ENCODE measurements at regions not wholly inside any gene's neighbourhood (a gene's known extent, or its start where the extent isn't known, plus 50 kb on each side); places are given as distances from the start of the nearest gene placed in this dataset.

GRCh38 chr2:128549646-128550260 is 231.1 kb upstream of the HS6ST1 start:
- H3K4me3 ChIP-seq (ENCODE audit: control insufficient read depth, low read depth, low read length): no peak overlapping the region
- DNase-seq (ENCODE audit: low read depth): no peak
- no peak for TF ChIP-seq CTCF (IDR thresholded peaks at IDR 0.05; ENCODE audit: control insufficient read depth, insufficient read depth, low read depth, low read length, missing control alignments)

GRCh38 chr2:128550389-128550788 is 231.7 kb upstream of the HS6ST1 start:
- TF ChIP-seq CTCF (IDR thresholded peaks at IDR 0.05; ENCODE audit: control insufficient read depth, insufficient read depth, low read depth, low read length, missing control alignments): no peak
- no peak overlapping the region for H3K4me3 ChIP-seq (ENCODE audit: control insufficient read depth, low read depth, low read length)
- no peak for DNase-seq (ENCODE audit: low read depth)

GRCh38 chr2:128550801-128551416 is 232.2 kb upstream of the HS6ST1 start:
- no peak overlapping the region for H3K4me3 ChIP-seq (ENCODE audit: control insufficient read depth, low read depth, low read length)
- no peak for TF ChIP-seq CTCF (IDR thresholded peaks at IDR 0.05; ENCODE audit: control insufficient read depth, insufficient read depth, low read depth, low read length, missing control alignments)
- DNase-seq (ENCODE audit: low read depth): no peak

- no peak for TF ChIP-seq CTCF (IDR thresholded peaks at IDR 0.05; ENCODE audit: control insufficient read depth, insufficient read depth, low read depth, low read length, missing control alignments)
- no peak for DNase-seq (ENCODE audit: low read depth)
- H3K4me3 ChIP-seq (ENCODE audit: control insufficient read depth, low read depth, low read length): no peak overlapping the region
Observed at GRCh38 chr2:128551435-128551834, 232.8 kb upstream of the HS6ST1 start.

GRCh38 chr2:128552141-128552805 is 233.6 kb upstream of the HS6ST1 start:
- TF ChIP-seq CTCF (IDR thresholded peaks at IDR 0.05; ENCODE audit: control insufficient read depth, insufficient read depth, low read depth, low read length, missing control alignments): no peak
- DNase-seq (ENCODE audit: low read depth): no peak

GRCh38 chr2:128552806-128553551 is 234.3 kb upstream of the HS6ST1 start:
- TF ChIP-seq CTCF (IDR thresholded peaks at IDR 0.05; ENCODE audit: control insufficient read depth, insufficient read depth, low read depth, low read length, missing control alignments): no peak
- DNase-seq (ENCODE audit: low read depth): no peak

More at GRCh38 chr2:128552141-128552805, 233.6 kb upstream of the HS6ST1 start:
- no peak overlapping the region for H3K4me3 ChIP-seq (ENCODE audit: control insufficient read depth, low read depth, low read length)

More at GRCh38 chr2:128552806-128553551, 234.3 kb upstream of the HS6ST1 start:
- H3K4me3 ChIP-seq (ENCODE audit: control insufficient read depth, low read depth, low read length): no peak overlapping the region
